MM.1S (cell line): ENCODE measurements at regions not wholly inside any gene's neighbourhood (a gene's known extent, or its start where the extent isn't known, plus 50 kb on each side); places are given as distances from the start of the nearest gene placed in this dataset.

Experiments used
- EZH2 ChIP-seq: fragments of 300-600 bp; sonication (generic); optimal IDR thresholded peaks from 2 replicates; pipeline ENCODE3; 2017; ENCODE audit warnings: low read depth, mild to moderate bottlenecking, antibody characterized with exemption, low read length, mixed read lengths
- EZH2phosphoT487 ChIP-seq: fragments of 300-600 bp; sonication (generic); IDR thresholded peaks from 2 replicates; pipeline ENCODE4 v1.6.1; 2018; ENCODE audit warnings: antibody characterized with exemption, low read length
- TF ChIP-seq, protein P1 (sequence below): fragments of 300-600 bp; sonication (generic); IDR thresholded peaks from 2 replicates; pipeline ENCODE4 v1.5.1; 2016; ENCODE audit warnings: antibody characterized with exemption, low read length, mixed read lengths

DNA sequence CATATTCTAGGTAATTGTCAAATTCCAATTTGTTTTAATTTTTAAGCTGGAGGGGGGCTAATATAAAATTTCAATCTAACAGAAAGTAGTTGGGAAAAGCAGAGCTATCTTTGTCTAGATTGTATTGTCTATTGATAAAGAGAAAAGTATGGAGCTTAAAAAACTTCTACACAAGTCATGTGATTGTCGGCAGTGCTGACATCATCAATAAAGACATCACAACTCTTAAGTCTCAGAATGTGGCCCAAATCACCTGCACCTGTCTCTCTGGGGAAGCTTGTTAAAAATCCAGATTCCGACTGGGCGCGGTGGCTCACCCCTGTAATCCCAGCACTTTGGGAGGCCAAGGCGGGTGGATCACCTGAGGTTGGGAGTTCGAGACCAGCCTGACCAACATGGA is 333.8 kb downstream of the RASEF start:
- TF ChIP-seq, protein P1, sequence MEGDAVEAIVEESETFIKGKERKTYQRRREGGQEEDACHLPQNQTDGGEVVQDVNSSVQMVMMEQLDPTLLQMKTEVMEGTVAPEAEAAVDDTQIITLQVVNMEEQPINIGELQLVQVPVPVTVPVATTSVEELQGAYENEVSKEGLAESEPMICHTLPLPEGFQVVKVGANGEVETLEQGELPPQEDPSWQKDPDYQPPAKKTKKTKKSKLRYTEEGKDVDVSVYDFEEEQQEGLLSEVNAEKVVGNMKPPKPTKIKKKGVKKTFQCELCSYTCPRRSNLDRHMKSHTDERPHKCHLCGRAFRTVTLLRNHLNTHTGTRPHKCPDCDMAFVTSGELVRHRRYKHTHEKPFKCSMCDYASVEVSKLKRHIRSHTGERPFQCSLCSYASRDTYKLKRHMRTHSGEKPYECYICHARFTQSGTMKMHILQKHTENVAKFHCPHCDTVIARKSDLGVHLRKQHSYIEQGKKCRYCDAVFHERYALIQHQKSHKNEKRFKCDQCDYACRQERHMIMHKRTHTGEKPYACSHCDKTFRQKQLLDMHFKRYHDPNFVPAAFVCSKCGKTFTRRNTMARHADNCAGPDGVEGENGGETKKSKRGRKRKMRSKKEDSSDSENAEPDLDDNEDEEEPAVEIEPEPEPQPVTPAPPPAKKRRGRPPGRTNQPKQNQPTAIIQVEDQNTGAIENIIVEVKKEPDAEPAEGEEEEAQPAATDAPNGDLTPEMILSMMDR: no peak
- no peak for TF ChIP-seq EZH2phosphoT487
- no peak for TF ChIP-seq EZH2
